Glutamatergic neuron (in vitro differentiated cells): ENCODE measurements at regions not wholly inside any gene's neighbourhood (a gene's known extent, or its start where the extent isn't known, plus 50 kb on each side); places are given as distances from the start of the nearest gene placed in this dataset.

Experiments used
- DNase-seq: peaks from one replicate; pipeline ENCODE4 v3.0.0; 2022
- H3K27ac Mint-ChIP-seq: one replicate; pipeline ENCODE4 v1.8.0; 2020; ENCODE audit warnings: mild to moderate bottlenecking, mixed read lengths, inconsistent platforms; ENCODE audit not compliant: unreplicated experiment
- H3K27me3 Mint-ChIP-seq: one replicate; pipeline ENCODE4 v1.8.0; 2020; ENCODE audit warnings: mild to moderate bottlenecking, moderate library complexity, mixed read lengths, inconsistent platforms; ENCODE audit not compliant: unreplicated experiment
- H3K36me3 Mint-ChIP-seq: one replicate; pipeline ENCODE4 v1.8.0; 2020; ENCODE audit warnings: mild to moderate bottlenecking, mixed read lengths, inconsistent platforms; ENCODE audit not compliant: unreplicated experiment
- H3K4me1 Mint-ChIP-seq: one replicate; pipeline ENCODE4 v1.8.0; 2020; ENCODE audit warnings: mild to moderate bottlenecking, low read depth, mixed read lengths, inconsistent platforms; ENCODE audit not compliant: unreplicated experiment
- H3K4me3 Mint-ChIP-seq: one replicate; pipeline ENCODE4 v1.8.0; 2020; ENCODE audit warnings: mild to moderate bottlenecking, mixed read lengths, inconsistent platforms; ENCODE audit not compliant: unreplicated experiment
- H3K9me3 Mint-ChIP-seq: one replicate; pipeline ENCODE4 v1.8.0; 2020; ENCODE audit warnings: mild to moderate bottlenecking, moderate library complexity, mixed read lengths, inconsistent platforms; ENCODE audit not compliant: unreplicated experiment
- CTCF ChIP-seq: fragments of 200-600 bp; sonication (generic); IDR thresholded peaks from one replicate; pipeline ENCODE4 v1.5.0; 2021; ENCODE audit not compliant: partially characterized antibody, unreplicated experiment

- H3K27me3 Mint-ChIP-seq, result peaks cover 2% of the 10 kb centered on the region
- H3K4me1 Mint-ChIP-seq, result no peaks in the 10 kb centered on the region
- TF ChIP-seq CTCF, result no peak
- no peaks in the 10 kb centered on the region for H3K9me3 Mint-ChIP-seq
- H3K27ac Mint-ChIP-seq, result no peak overlapping the region
- H3K36me3 Mint-ChIP-seq, result no peaks in the 10 kb centered on the region
- DNase-seq, result no peak
- no peak overlapping the region for H3K4me3 Mint-ChIP-seq
Observed at GRCh38 chr2:226310146-226310545, 489.5 kb downstream of the IRS1 start.

GRCh38 chr2:226308986-226309385 is 490.6 kb downstream of the IRS1 start:
- Mint-ChIP-seq H3K4me1 (no peaks in the 10 kb centered on the region), H3K27me3 (peaks cover 2% of the 10 kb centered on the region), H3K36me3 (no peaks in the 10 kb centered on the region), H3K9me3 (no peaks in the 10 kb centered on the region), H3K4me3 (no peak overlapping the region), H3K27ac (no peak overlapping the region)
- no peak for DNase-seq
- no peak for TF ChIP-seq CTCF

GRCh38 chr2:226308323-226308680 is 491.3 kb downstream of the IRS1 start:
- Mint-ChIP-seq H3K9me3 (no peaks in the 10 kb centered on the region), H3K4me1 (no peaks in the 10 kb centered on the region), H3K27ac (no peak overlapping the region), H3K36me3 (no peaks in the 10 kb centered on the region), H3K27me3 (peaks cover 2% of the 10 kb centered on the region), H3K4me3 (no peak overlapping the region)
- no peak for DNase-seq
- no peak for TF ChIP-seq CTCF

- Mint-ChIP-seq H3K36me3 (no peaks in the 10 kb centered on the region), H3K4me3 (no peak overlapping the region), H3K27ac (no peak overlapping the region), H3K27me3 (peaks cover 2% of the 10 kb centered on the region), H3K4me1 (no peaks in the 10 kb centered on the region), H3K9me3 (no peaks in the 10 kb centered on the region)
- no peak for DNase-seq
- no peak for TF ChIP-seq CTCF
Observed at GRCh38 chr2:226307487-226308322, 491.9 kb downstream of the IRS1 start.

- Mint-ChIP-seq H3K27me3 (peaks cover 2% of the 10 kb centered on the region), H3K9me3 (peaks cover 2% of the 10 kb centered on the region), H3K27ac (no peak overlapping the region), H3K4me3 (no peak overlapping the region), H3K36me3 (no peaks in the 10 kb centered on the region), H3K4me1 (no peaks in the 10 kb centered on the region)
- DNase-seq, result no peak
- TF ChIP-seq CTCF, result no peak
Observed at GRCh38 chr2:226306969-226307368, 492.7 kb downstream of the IRS1 start.
